GM12865 (cell line): ENCODE measurements at regions not wholly inside any gene's neighbourhood (a gene's known extent, or its start where the extent isn't known, plus 50 kb on each side); places are given as distances from the start of the nearest gene placed in this dataset.

Experiments
- DNase-seq: peaks from one replicate; pipeline ENCODE4 v3.0.0; 2010; ENCODE audit warnings: low read depth
- H3K4me3 ChIP-seq: 2 replicates; pipeline ENCODE4 v1.5.1; 2011; ENCODE audit warnings: mild to moderate bottlenecking, low read depth, low read length, control low read depth
- CTCF ChIP-seq: IDR thresholded peaks from 2 replicates; pipeline ENCODE4 v1.5.1; 2011; ENCODE audit warnings: low read length, control low read depth, low read depth, inconsistent platforms; ENCODE audit not compliant: insufficient read depth; ENCODE audit errors: missing control alignments

- H3K4me3 ChIP-seq: no peak overlapping the region
- TF ChIP-seq CTCF: no peak
- DNase-seq: no peak
Observed at GRCh38 chr13:55583953-55584593, 1556.6 kb upstream of the PRR20A start.

- no peak for TF ChIP-seq CTCF
- no peak for DNase-seq
- no peak overlapping the region for H3K4me3 ChIP-seq
Observed at GRCh38 chr13:55602784-55603183, 1537.9 kb upstream of the PRR20A start.

GRCh38 chr13:55606045-55606665 lies 1534.6 kb upstream of the PRR20A start:
- no peak for DNase-seq
- no peak for TF ChIP-seq CTCF
- no peak overlapping the region for H3K4me3 ChIP-seq

GRCh38 chr13:55613429-55614187 lies 1527.1 kb upstream of the PRR20A start:
- no peak for TF ChIP-seq CTCF
- H3K4me3 ChIP-seq: no peak overlapping the region
- DNase-seq: no peak

GRCh38 chr13:55615081-55615480 lies 1525.6 kb upstream of the PRR20A start:
- no peak for DNase-seq

GRCh38 chr13:55617241-55617640 lies 1523.5 kb upstream of the PRR20A start:
- H3K4me3 ChIP-seq: no peak overlapping the region
- no peak for TF ChIP-seq CTCF
- no peak for DNase-seq

More at GRCh38 chr13:55615081-55615480, 1525.6 kb upstream of the PRR20A start:
- H3K4me3 ChIP-seq: no peak overlapping the region
- no peak for TF ChIP-seq CTCF
